C1 segment of cervical spinal cord (tissue), 14 donors: ENCODE measurements at regions not wholly inside any gene's neighbourhood (a gene's known extent, or its start where the extent isn't known, plus 50 kb on each side); places are given as distances from the start of the nearest gene placed in this dataset.

ENCODE experiments used
- DNase-seq, 14 donors: peaks; one replicate each; lab custom pipeline; 2025; lab: John Stamatoyannopoulos, UW

- no peak for DNase-seq
These were observed 199.5 kb downstream of the GASK1B start for GRCh38 chr4:157973297-157973696.

GRCh38 chr4:157964463-157964862, 208.4 kb downstream of the GASK1B start:
- DNase-seq = no peak

DNA sequence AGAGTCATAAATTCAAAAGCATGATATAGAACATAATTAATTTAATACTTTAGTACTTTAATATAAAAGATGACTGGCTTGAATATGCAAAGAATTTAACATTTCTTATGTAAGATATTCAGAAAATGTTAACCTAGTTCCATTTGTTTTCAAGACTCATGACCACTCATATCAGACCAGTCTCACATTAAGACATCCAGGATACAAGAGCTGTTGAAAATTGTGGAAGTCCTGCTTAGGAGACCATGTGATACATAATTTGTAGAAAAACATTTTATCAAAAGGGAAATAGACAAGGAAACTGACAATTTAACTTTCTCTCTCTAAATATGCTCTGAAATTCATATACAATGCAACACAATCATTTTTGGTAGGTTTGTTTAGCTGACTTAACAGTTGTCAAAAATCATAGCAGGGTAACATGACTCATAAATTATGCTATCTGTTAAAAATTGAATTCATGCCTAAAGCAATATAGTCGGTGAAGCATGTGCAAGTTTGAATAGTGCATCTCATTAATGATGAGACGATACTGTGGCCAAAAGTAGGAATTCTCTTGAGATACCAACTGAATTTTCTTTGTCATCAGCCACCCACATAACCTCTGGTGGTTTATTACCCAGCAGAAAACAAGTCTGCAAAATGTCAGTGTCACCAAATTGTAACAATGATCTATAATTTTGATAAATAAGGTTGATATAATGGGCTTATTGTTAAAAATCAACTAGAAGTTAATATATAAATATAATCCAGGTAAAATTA, 211.4 kb downstream of the GASK1B start:
- no peak for DNase-seq

GRCh38 chr4:157957905-157958304, 214.9 kb downstream of the GASK1B start:
- DNase-seq = no peak

GRCh38 chr4:157942017-157942416, 230.8 kb downstream of the GASK1B start:
- no peak for DNase-seq

DNA sequence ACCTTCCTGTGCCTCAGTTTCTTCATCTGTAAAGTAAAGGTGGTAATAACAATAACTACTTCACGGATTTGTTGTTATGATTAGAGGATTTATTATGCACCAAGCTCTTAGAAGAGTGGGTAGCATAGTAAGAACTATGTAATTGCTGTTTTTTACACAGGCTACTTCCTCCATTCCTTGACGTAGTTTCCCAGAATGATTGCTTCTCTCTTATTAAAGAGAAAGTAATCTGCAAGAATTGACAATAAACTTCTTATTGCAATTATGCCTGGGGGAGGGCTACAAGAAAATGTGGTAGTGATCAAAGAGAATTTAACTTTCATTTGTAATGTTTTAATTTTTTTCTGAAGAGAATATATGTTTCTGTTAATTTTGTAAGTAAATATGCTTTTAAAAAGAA, 238.7 kb downstream of the GASK1B start:
- DNase-seq = no peak

GRCh38 chr4:157932936-157933335, 239.9 kb downstream of the GASK1B start:
- DNase-seq = no peak

DNA sequence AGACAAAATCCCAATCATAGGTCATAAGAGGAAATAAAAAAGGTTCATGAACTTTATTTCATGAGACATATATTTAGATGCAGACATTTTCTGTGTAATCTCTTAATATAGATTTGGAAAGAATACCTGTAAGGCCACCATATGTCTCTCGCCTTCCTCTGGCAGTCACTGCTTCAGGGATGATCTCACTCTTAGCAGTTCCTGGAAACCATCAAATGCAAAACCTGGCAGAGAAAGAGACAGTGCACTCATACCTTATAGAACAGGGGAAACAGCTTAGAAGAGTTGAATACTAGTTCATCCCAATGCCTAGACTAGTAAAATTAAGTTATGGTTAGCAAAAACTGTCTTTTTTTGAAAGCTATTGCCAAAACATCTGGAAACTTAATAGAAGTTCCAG, 243.3 kb downstream of the GASK1B start:
- DNase-seq = no peak

GRCh38 chr4:157918036-157918832, 254.6 kb downstream of the GASK1B start:
- DNase-seq = no peak

- DNase-seq = no peak
These were observed 260.6 kb downstream of the GASK1B start for GRCh38 chr4:157912212-157912611.

GRCh38 chr4:157911662-157912061, 261.2 kb downstream of the GASK1B start:
- no peak for DNase-seq

- DNase-seq = no peak
These were observed 264.1 kb downstream of the GASK1B start for GRCh38 chr4:157908691-157909090.

GRCh38 chr4:157908031-157908430, 264.8 kb downstream of the GASK1B start:
- DNase-seq = no peak

GRCh38 chr4:157907226-157907946, 265.4 kb downstream of the GASK1B start:
- DNase-seq = no peak

- no peak for DNase-seq
These were observed 273.8 kb downstream of the GASK1B start for GRCh38 chr4:157898836-157899605.

DNA sequence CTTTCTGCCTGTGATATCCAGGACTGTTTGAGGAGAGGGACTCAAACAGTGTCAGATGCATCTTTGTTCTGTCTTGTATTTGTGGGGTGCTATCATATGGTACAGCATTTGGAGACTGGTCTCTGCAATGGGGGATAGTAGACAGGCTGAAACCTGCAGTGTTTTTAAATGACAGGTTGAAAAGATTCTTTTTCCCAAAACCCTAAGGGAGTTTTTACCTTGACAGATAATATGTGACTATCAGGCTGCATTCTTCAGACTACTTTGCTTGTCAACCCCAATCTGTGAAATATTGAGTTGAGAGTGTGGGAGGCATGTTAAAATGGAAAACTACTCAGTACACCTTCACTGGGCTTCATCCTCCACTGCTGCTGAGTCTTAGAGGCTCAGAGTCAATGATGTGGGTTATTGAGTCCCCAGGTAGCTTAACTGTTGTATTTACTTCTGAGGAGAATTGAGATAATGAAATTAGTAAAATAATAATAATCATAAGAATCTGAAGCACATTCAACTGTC, 274.9 kb downstream of the GASK1B start:
- no peak for DNase-seq

GRCh38 chr4:157896726-157897125, 276.1 kb downstream of the GASK1B start:
- no peak for DNase-seq

GRCh38 chr4:157895205-157895604, 277.6 kb downstream of the GASK1B start:
- no peak for DNase-seq

- no peak for DNase-seq
These were observed 283.0 kb downstream of the GASK1B start for GRCh38 chr4:157889788-157890187.

DNA sequence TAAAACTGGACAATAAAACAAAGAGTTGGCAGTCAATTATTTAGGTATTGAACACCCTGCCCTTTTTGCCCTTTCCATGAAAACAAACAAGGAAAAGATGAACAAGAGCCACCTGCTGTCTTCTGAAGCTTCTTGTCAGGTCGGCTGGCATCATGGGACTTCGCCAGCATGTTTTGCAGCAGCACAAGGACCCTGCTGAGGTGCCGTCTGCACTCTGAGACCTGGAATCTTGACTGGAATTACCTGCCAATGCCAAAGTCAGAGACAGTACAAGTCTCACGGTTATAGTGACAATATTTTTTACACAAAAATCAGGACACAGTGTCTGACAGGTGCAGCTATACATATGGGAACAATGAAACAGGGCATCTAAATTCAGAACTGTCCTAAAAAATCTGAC, 284.5 kb downstream of the GASK1B start:
- peak in 1 of 14 donors; percentile 15 for DNase-seq

DNA sequence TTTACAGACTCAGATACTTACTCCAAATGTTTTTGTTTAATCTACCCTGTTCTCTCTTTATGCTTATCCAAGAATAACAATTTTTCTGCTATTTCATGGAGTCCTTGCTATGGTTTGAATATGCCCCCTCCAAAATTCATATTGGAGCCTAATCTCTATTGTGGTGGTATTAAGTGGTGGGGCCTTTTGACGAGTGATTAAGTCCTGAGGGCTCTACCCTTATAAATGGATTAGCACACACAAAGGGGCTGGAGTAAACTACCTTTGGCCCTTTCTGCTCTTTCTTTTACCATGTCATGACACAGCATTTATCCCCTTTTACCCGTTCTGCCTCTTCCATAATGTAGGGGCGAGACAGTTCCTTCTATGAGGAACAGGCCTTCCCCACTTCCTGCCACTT, 285.5 kb downstream of the GASK1B start:
- DNase-seq = no peak
